HuH-7.5 (cell line): ENCODE measurements at regions not wholly inside any gene's neighbourhood (a gene's known extent, or its start where the extent isn't known, plus 50 kb on each side); places are given as distances from the start of the nearest gene placed in this dataset.

ENCODE experiments used
- DNase-seq: peaks from one replicate; pipeline ENCODE4 v3.0.0; 2011; ENCODE audit warnings: low spot score

GRCh38 chr3:117557464-117558090 is 848.0 kb downstream of the TUSC7 start:
- no peak for DNase-seq

- DNase-seq = no peak
These were observed 849.1 kb downstream of the TUSC7 start for GRCh38 chr3:117558681-117559080.

GRCh38 chr3:117562000-117562399 is 852.4 kb downstream of the TUSC7 start:
- DNase-seq = no peak

DNA sequence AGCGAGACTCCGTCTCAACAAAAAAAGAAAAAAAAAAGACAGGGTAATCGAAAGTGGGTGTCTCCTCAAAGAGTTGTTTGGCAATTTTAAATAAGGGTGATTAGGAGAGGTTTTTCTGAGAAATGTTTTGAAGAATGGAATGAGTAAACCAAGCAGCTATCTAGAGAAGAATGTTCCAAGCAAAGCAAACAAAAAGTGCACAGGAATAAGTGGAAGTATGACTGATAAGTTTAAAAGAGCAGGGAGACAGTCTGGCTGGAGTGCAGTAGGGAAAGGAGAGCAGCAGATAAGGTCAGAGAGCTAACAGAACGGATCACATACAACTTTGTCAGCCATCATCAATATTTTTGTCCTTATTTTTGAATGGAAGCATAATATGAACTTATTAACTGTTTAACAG is 853.5 kb downstream of the TUSC7 start:
- DNase-seq = no peak

- no peak for DNase-seq
These were observed 856.2 kb downstream of the TUSC7 start for GRCh38 chr3:117565777-117566176.

- no peak for DNase-seq
These were observed 857.3 kb downstream of the TUSC7 start for GRCh38 chr3:117566926-117567325.

- no peak for DNase-seq
These were observed 857.8 kb downstream of the TUSC7 start for GRCh38 chr3:117567382-117567781.

DNA sequence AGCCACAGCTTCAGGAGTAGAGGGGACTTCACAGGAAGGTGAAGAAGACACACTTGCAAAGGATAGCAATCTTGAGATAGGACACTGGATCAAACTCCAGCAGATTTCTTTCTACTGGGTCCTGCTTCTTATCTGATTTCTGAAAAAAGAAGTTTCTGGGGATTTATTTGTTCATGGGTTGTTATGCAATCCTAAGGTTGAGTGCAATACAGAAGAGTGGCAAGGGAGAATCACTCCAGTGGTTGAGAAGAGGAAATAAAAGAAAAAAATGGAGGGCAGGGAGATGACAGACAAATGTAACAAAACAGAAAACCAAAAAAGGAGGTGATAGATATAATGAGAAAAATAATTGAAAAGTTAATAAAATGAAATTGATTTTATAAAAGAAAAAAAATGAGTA is 858.3 kb downstream of the TUSC7 start:
- DNase-seq = no peak

- no peak for DNase-seq
These were observed 863.2 kb downstream of the TUSC7 start for GRCh38 chr3:117572786-117573185.

DNA sequence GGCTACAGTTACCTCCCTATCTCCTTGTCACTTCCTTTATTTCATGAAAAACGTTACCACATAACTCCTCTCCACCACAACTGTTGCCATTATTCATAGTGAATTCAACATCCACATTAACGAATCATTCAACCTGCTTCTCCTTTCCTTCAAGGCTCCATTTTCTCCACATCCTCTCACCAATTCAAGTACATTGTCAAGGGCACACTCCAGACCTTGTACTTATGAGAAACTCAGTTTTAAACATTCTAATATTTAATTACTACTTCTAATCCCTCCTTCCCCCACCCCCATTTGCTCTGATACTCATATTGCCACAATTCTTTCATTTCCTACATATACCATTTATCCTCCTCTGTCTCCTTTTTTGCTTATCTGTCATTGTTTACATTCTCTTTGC is 871.2 kb downstream of the TUSC7 start:
- no peak for DNase-seq

- DNase-seq = no peak
These were observed 876.6 kb downstream of the TUSC7 start for GRCh38 chr3:117586161-117586560.

DNA sequence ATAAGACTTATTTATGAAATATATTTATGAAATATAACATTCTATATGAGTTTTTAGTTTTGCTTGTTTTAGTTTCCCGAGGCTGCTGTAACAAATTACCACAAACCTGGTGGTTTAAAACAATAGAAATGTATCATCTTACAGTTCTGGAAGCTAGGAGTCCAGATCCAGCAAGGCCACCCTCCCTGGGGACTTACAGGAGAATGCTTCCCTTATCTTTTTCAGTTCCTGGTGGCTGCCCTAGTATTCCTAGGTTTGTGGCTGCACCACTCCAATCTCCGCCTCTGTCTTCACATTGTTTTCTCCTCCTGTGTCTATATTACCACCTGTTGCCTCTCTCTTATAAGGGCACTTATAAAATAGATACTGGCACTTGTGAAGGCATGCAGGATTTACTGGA is 877.8 kb downstream of the TUSC7 start:
- DNase-seq = no peak

DNA sequence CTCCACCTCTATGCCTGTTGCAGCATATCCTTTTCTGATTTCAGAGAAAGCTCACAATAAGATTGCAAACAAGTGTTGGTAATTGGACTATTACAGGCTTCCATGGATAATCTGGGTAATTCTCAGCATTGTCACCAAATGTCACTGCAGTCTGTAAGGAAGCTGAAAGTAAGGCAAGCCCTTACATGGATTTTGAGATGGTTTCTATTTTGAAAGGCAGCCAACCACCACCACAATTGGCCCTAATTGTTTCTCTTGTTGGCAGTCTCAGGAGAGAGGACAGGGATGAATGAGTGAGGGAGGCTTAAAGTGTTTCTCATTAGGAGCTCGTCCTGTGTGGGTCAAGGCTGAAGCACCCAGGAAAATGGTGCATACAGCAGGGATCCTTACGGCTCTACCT is 879.9 kb downstream of the TUSC7 start:
- DNase-seq = no peak

- no peak for DNase-seq
These were observed 886.0 kb downstream of the TUSC7 start for GRCh38 chr3:117595615-117596014.

- no peak for DNase-seq
These were observed 886.9 kb downstream of the TUSC7 start for GRCh38 chr3:117596503-117596902.

- no peak for DNase-seq
These were observed 888.3 kb downstream of the TUSC7 start for GRCh38 chr3:117597865-117598264.

DNA sequence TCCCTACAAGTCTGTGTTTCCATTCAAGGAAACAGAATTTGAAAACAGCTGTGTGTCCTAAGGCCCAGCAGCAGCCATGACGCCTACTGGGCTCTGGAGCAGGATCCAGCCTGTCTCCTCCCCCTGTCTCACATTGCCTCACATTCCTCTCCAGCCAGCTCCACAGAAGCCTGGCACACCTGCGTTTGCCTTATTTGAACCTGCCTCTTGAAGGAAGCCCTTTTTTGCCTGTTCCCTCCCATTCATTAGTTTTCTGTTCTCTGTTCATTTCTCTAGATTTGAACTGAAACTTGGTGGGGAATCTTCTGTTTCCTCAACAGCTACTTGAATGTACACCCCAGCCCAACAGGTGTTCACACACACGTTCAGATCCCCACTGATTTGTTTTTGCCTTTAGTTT is 890.5 kb downstream of the TUSC7 start:
- no peak for DNase-seq

GRCh38 chr3:117600666-117601065 is 891.1 kb downstream of the TUSC7 start:
- DNase-seq = no peak

DNA sequence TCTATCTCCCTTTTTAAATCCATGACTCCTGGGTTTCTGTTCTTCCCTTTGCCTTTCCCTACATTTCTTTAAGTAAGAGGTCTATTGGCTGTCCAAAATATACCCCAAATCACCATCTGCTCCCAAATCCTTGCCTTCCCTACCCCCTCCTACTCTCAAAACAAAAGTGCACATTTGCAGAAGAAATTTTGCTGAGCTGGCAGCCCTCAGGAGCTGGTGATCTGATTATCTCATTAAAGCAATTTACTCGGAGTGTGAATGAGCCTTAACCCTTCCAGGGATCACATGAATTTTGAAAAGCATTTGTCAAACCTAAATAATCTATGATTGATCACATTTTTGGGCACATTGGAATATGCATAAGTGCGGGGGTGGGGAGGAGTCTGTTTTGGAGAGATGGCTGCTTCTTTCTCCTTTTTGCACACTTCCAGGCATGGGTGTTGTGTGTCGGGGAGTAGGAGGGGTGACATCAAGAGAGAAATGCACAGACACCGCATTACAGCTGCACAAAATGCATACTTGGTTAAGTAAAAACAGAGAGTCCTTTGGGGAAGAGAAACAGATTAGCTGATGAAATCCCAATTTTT is 892.6 kb downstream of the TUSC7 start:
- no peak for DNase-seq

GRCh38 chr3:117603097-117603496 is 893.5 kb downstream of the TUSC7 start:
- DNase-seq = no peak

DNA sequence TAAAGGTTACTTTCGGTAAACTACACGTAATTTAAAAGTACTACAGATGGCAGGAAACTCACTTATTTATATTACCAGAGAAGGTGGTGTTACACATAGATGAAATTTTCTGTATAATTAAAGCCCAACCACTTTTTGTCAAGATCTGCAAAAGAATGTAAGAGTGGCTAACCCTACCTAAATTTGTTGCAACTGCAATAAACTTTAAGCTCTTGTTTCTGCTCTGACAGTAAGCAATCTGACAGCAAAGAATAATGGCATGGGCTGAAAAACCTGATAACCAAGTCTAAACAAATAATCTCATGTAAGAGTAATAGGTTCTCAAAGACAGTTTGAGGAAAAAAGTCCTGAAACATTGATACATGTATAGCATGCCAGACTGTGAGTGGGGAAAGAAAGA is 897.3 kb downstream of the TUSC7 start:
- DNase-seq = no peak

DNA sequence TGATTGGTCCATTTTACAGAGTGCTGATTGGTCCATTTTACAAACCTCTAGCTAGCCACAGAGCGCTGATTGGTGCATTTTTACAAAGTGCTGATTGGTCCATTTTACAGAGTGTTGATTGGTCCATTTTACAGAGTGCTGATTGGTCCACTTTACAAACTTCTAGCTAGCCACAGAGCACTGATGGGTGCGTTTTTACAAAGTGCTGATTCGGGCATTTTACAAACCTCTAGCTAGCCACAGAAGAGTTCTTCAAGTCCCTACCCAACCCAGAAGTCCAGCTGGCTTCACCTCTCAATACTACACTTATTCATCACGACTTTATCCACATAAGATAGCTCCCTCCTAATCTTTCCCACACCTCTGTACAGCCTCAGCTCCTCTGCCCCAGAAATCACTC is 899.8 kb downstream of the TUSC7 start:
- DNase-seq = no peak

DNA sequence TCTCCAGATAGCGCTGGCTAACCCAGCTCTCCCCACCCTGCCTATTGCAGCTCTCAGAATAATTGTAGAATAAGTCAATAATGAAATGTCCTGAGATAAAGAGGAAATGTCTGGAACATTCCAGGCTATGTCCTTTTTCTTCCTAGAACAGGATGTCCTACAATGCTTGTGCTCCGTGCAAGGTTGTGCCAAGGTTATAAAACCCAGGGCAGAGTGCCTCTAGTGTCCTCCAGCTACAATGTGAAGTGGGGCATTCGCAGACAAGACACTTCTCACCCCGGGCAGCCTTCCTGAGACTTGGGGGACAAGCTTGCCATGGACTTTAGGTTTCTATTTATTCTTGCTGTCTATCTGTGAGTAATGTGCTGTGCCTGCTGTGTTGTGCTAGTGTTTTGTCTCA is 900.6 kb downstream of the TUSC7 start:
- DNase-seq = no peak

DNA sequence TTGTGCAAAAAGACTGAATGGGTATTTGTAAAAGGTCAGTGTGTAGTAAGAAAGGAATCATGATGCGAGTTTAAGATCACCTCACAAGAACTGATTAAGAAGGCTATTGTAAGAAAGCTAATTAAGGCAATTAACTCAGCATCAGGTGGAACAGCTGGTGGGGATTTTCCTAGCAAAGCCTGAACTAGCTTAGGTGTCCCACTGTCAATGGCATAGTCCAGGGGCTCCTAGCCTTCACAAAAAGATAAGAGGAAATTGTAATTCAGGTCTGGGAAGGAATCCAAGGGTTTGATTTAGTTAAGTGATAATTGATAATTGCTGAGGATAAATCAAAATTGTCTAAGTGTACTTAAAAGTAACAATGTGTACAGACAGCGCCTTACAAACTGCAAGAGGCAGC is 901.6 kb downstream of the TUSC7 start:
- no peak for DNase-seq
